HepG2 (cell line): ENCODE measurements at regions not wholly inside any gene's neighbourhood (a gene's known extent, or its start where the extent isn't known, plus 50 kb on each side); places are given as distances from the start of the nearest gene placed in this dataset.

ENCODE experiments used
- ATAC-seq: fragments of 200-7000 bp; cut with Tn5 transposase; 3 replicates; pipeline ENCODE4 v1.9.1; 2020; ENCODE audit warnings: mild to moderate bottlenecking, moderate library complexity
- BruUV-seq: library from RNA; stranded (reverse); fragments of 400-500 nt; replicated peaks from 2 replicates; lab custom pipeline; 2021; lab: Mats Ljungman, UMichigan
- CTCF ChIA-PET: fragments of 300-600 bp; formaldehyde crosslinking; extraction: SDS; loops from one replicate; lab custom pipeline; 2021; ENCODE audit warnings: low total read pairs, inconsistent platforms, low intra/inter-chr PET ratio; lab: Yijun Ruan, JAX
- POLR2A ChIA-PET: fragments of 350-600 bp; sonication (Branson Sonifier 250); formaldehyde crosslinking; loops from one replicate; lab custom pipeline; 2020; ENCODE audit warnings: antibody characterized with exemption, inconsistent platforms; lab: Yijun Ruan, JAX
- DNase-seq: peaks from one replicate; pipeline ENCODE4 v3.0.0-alpha.2; 2015; ENCODE audit warnings: low spot score
- FAIRE-seq: peaks from 3 replicates; lab custom pipeline; 2011; peaks lifted over from hg19 to GRCh38; lab: Jason Lieb, UNC
- H2AFZ ChIP-seq: one replicate; pipeline ENCODE4 v1.6.1; 2011; ENCODE audit warnings: low read length, inconsistent platforms
- H3K27ac ChIP-seq: fragments of 300-600 bp; 3 replicates; pipeline ENCODE4 v1.8.0; 2011; ENCODE audit warnings: mixed run types, mild to moderate bottlenecking, mixed read lengths, low read length, inconsistent platforms; ENCODE audit not compliant: insufficient read depth; ENCODE audit errors: extremely low read length
- H3K27me3 ChIP-seq, 2 experiments: fragments of 200-600 bp in 1 of 2; 2 replicates in 1 of 2; 3 replicates in 1 of 2; pipeline versions ENCODE4 v1.6.0 to v1.8.0; 2011; ENCODE audit warnings: low read length in 2 of 2, mild to moderate bottlenecking in 2 of 2, moderate library complexity in 2 of 2, inconsistent platforms in 1 of 2; ENCODE audit not compliant: insufficient read depth in 2 of 2, control insufficient read depth in 1 of 2
- H3K36me3 ChIP-seq, 2 experiments: fragments of 200-600 bp in 1 of 2; replicated peaks in 1 of 2; 2 replicates in 1 of 2; 3 replicates in 1 of 2; pipeline versions ENCODE4 v1.5.1 to v1.8.0; 2011; ENCODE audit warnings: low read length in 2 of 2, inconsistent platforms in 1 of 2; ENCODE audit not compliant: insufficient read depth in 2 of 2, control insufficient read depth in 1 of 2
- H3K4me1 ChIP-seq: 2 replicates; pipeline ENCODE4 v1.5.1; 2012; ENCODE audit warnings: low read length, inconsistent platforms; ENCODE audit not compliant: insufficient read depth
- H3K4me2 ChIP-seq: 2 replicates; pipeline ENCODE4 v1.6.0; 2011; ENCODE audit warnings: low read depth, low read length, inconsistent platforms
- H3K4me3 ChIP-seq, 3 experiments: fragments of 200-600 bp in 1 of 3; sonication (generic), shearing (Covaris generic) in 1 of 3; replicated peaks in 1 of 3; 2 replicates each; pipeline ENCODE4 v1.5.1; 2011 to 2016; ENCODE audit warnings: low read length in 3 of 3, inconsistent platforms in 2 of 3, low read depth in 2 of 3, mild to moderate bottlenecking in 2 of 3, control low read depth in 1 of 3, mixed read lengths in 1 of 3; ENCODE audit not compliant: insufficient read depth in 1 of 3
- H3K79me2 ChIP-seq: one replicate; pipeline ENCODE4 v1.6.1; 2011; ENCODE audit warnings: low read length, inconsistent platforms; ENCODE audit not compliant: insufficient read depth
- H3K9ac ChIP-seq: 2 replicates; pipeline ENCODE4 v1.6.0; 2011; ENCODE audit warnings: mild to moderate bottlenecking, low read depth, low read length, inconsistent platforms; ENCODE audit not compliant: insufficient read depth
- H3K9me3 ChIP-seq: 2 replicates; pipeline ENCODE4 v1.5.1; 2012; ENCODE audit warnings: mild to moderate bottlenecking, low read length
- H4K20me1 ChIP-seq: 2 replicates; pipeline ENCODE4 v1.6.0; 2011; ENCODE audit warnings: inconsistent platforms, mild to moderate bottlenecking, low read length, moderate library complexity; ENCODE audit not compliant: insufficient read depth
- ARNTL ChIP-seq: sonication (generic); formaldehyde crosslinking; IDR thresholded peaks from 2 replicates; pipeline ENCODE4 v1.4.0; 2020; ENCODE audit warnings: mild to moderate bottlenecking, missing genetic modification reagents
- CC2D1A ChIP-seq: sonication (generic); formaldehyde crosslinking; IDR thresholded peaks from 2 replicates; pipeline ENCODE4 v1.8.1; 2023; ENCODE audit warnings: mild to moderate bottlenecking, missing genetic modification reagents
- CREB1 ChIP-seq, 2 experiments: fragments of 450-650 bp in 1 of 2; IDR thresholded peaks; 2 replicates each; pipeline ENCODE4 v1.6.1; 2016 to 2017; ENCODE audit warnings: control low read depth in 1 of 2, mild to moderate bottlenecking in 1 of 2, missing compliant biosample characterization in 1 of 2, missing genetic modification characterization in 1 of 2
- DPF2 ChIP-seq: sonication (generic); formaldehyde crosslinking; IDR thresholded peaks from 2 replicates; pipeline ENCODE4 v1.4.0; 2020; ENCODE audit warnings: mild to moderate bottlenecking, low read depth, missing genetic modification reagents, borderline replicate concordance
- ETV5 ChIP-seq: IDR thresholded peaks from 2 replicates; pipeline ENCODE4 v1.6.1; 2018; ENCODE audit warnings: missing biosample characterization, missing genetic modification reagents, inconsistent platforms, borderline replicate concordance
- GTF2F1 ChIP-seq: fragments of 150-350 bp; IDR thresholded peaks from 2 replicates; pipeline ENCODE4 v1.6.1; 2014; ENCODE audit warnings: low read length
- KLF6 ChIP-seq: IDR thresholded peaks from 2 replicates; pipeline ENCODE4 v1.8.0; 2016; ENCODE audit warnings: missing biosample characterization, missing genetic modification reagents
- LCORL ChIP-seq, 2 experiments: fragments of 450-650 bp in 1 of 2; sonication (generic) in 1 of 2; formaldehyde crosslinking in 1 of 2; IDR thresholded peaks; 2 replicates each; pipeline versions ENCODE4 v1.5.0 to v1.6.1; 2017 to 2020; ENCODE audit warnings: antibody characterized with exemption in 1 of 2, missing genetic modification reagents in 1 of 2
- MYNN ChIP-seq: sonication (generic); formaldehyde crosslinking; IDR thresholded peaks from 2 replicates; pipeline ENCODE4 v1.4.0; 2020; ENCODE audit warnings: mild to moderate bottlenecking, low read depth, missing genetic modification reagents
- NAIF1 ChIP-seq: sonication (generic); formaldehyde crosslinking; IDR thresholded peaks from 2 replicates; pipeline ENCODE4 v1.5.0; 2020; ENCODE audit warnings: mild to moderate bottlenecking, missing genetic modification reagents, borderline replicate concordance
- SNAI1 ChIP-seq: sonication (generic); formaldehyde crosslinking; IDR thresholded peaks from 2 replicates; pipeline ENCODE4 v1.5.0; 2020; ENCODE audit warnings: mild to moderate bottlenecking, missing genetic modification reagents, borderline replicate concordance
- TFAP4 ChIP-seq: sonication (generic); IDR thresholded peaks from 2 replicates; pipeline ENCODE4 v1.6.1; 2016; ENCODE audit warnings: low read depth, borderline replicate concordance
- ZNF333 ChIP-seq: sonication (generic); formaldehyde crosslinking; IDR thresholded peaks from 2 replicates; pipeline ENCODE4 v1.4.0; 2020; ENCODE audit warnings: mild to moderate bottlenecking, missing genetic modification reagents, borderline replicate concordance
- ZNF362 ChIP-seq: sonication (generic); formaldehyde crosslinking; IDR thresholded peaks from 2 replicates; pipeline ENCODE4 v1.4.0; 2020; ENCODE audit warnings: missing genetic modification reagents, mild to moderate bottlenecking, borderline replicate concordance
- ZNF430 ChIP-seq: sonication (generic); formaldehyde crosslinking; IDR thresholded peaks from 2 replicates; pipeline ENCODE4 v1.9.0; 2021; ENCODE audit warnings: mild to moderate bottlenecking, missing genetic modification reagents
- ZNF431 ChIP-seq: sonication (generic); formaldehyde crosslinking; IDR thresholded peaks from 2 replicates; pipeline ENCODE4 v1.9.0; 2022; ENCODE audit warnings: missing genetic modification reagents, low read depth, mild to moderate bottlenecking, borderline replicate concordance
- ZNF441 ChIP-seq: sonication (generic); formaldehyde crosslinking; IDR thresholded peaks from 2 replicates; pipeline ENCODE4 v1.7.0; 2021; ENCODE audit warnings: missing genetic modification reagents, borderline replicate concordance
- ZNF570 ChIP-seq: sonication (generic); formaldehyde crosslinking; IDR thresholded peaks from 2 replicates; pipeline ENCODE4 v1.4.0; 2020; ENCODE audit warnings: mild to moderate bottlenecking, missing genetic modification reagents, borderline replicate concordance
- ZNF619 ChIP-seq: sonication (generic); formaldehyde crosslinking; IDR thresholded peaks from 2 replicates; pipeline ENCODE4 v1.4.0; 2020; ENCODE audit warnings: mild to moderate bottlenecking, missing genetic modification reagents
- WGBS: methylation state at CpG from one replicate; pipeline ENCODE4 v1.1.6; 2017; ENCODE audit warnings: low lambda C conversion rate; 5-methylcytosine and 5-hydroxymethylcytosine counted together
- in situ Hi-C: cut with HindIII; loops from 2 replicates; pipeline ENCODE4 v1.10.0; 2017; ENCODE audit warnings: low pct_unique_long_range_greater_than_20kb; ENCODE audit not compliant: extremely low pct_ligation_motif_present
- intact Hi-C: fragments of 100-400 bp; cut with micrococcal nuclease; formaldehyde crosslinking; loops from one replicate; pipeline ENCODE4 v1.10.0; 2022; ENCODE audit not compliant: unreplicated experiment

- 30% methylated on average over 6 of the region's 6 CpGs for WGBS
- Histone ChIP-seq H3K79me2 (no peaks in the 10 kb centered on the region), H3K9me3 (no peaks in the 10 kb centered on the region), H3K4me1 (no peaks in the 10 kb centered on the region), H3K9ac (no peak overlapping the region), H4K20me1 (no peaks in the 10 kb centered on the region), H3K27ac (no peak overlapping the region), H3K27me3 (no peaks in the 10 kb centered on the region; a peak in 2 of 5 replicates), H3K4me2 (no peak overlapping the region), H3K4me3 (no peak overlapping the region), H2AFZ (no peak overlapping the region), H3K36me3 (no peaks in the 10 kb centered on the region)
- no peak for FAIRE-seq
- CTCF ChIA-PET, result no interaction called here
- in situ Hi-C loops (no loop called here), intact Hi-C loops (no loop called here)
- BruUV-seq, result no TSS peak
- no peak for DNase-seq
- POLR2A ChIA-PET, result no interaction called here
- TF ChIP-seq CREB1 (IDR thresholded peaks at IDR 0.05), result peak; percentile 87
- TF ChIP-seq CREB1 (CRISPR knock-in tag; IDR thresholded peaks at IDR 0.05), result no peak
- TF ChIP-seq ETV5 (CRISPR knock-in tag), result no peak
- ATAC-seq, result no peak
These were observed 545.0 kb downstream of the TNS3 start for GRCh38 chr7:47036909-47037308.

- no TSS peak for BruUV-seq
- FAIRE-seq (no peak), ATAC-seq (no peak), DNase-seq (no peak)
- no peak overlapping the region for H3K9ac ChIP-seq
- H3K4me1 ChIP-seq, result no peaks in the 10 kb centered on the region
- 23% methylated on average over 2 of the region's 2 CpGs for WGBS
- no peak overlapping the region for H3K4me2 ChIP-seq
- no peak overlapping the region for H3K27ac ChIP-seq
- ChIA-PET CTCF (no interaction called here), POLR2A (no interaction called here)
- H3K79me2 ChIP-seq, result no peaks in the 10 kb centered on the region
- no peaks in the 10 kb centered on the region for H4K20me1 ChIP-seq
- no peak overlapping the region for H3K4me3 ChIP-seq
- in situ Hi-C loops (no loop called here), intact Hi-C loops (no loop called here)
- no peaks in the 10 kb centered on the region for H3K36me3 ChIP-seq
- H3K9me3 ChIP-seq, result no peaks in the 10 kb centered on the region
- peaks cover 0 to 10% of the 10 kb centered on the region in 2 experiments; a peak in 3 of 5 replicates for H3K27me3 ChIP-seq
- H2AFZ ChIP-seq, result no peak overlapping the region
- no peak for TF ChIP-seq LCORL (IDR thresholded peaks at IDR 0.05)
- no peak for TF ChIP-seq LCORL (CRISPR knock-in tag; IDR thresholded peaks at IDR 0.05)
- no peak for TF ChIP-seq ZNF333 (CRISPR knock-in tag)
- TF ChIP-seq ARNTL, result no peak
- no peak for TF ChIP-seq ZNF619 (CRISPR knock-in tag)
- no peak for TF ChIP-seq ZNF430 (CRISPR knock-in tag)
- no peak for TF ChIP-seq MYNN (CRISPR knock-in tag)
- TF ChIP-seq ZNF431, result no peak
- TF ChIP-seq GTF2F1, result no peak
- TF ChIP-seq NAIF1 (CRISPR knock-in tag), result no peak
- TF ChIP-seq KLF6, result no peak
- TF ChIP-seq DPF2 (CRISPR knock-in tag), result no peak
- no peak for TF ChIP-seq ZNF441 (CRISPR knock-in tag)
- no peak for TF ChIP-seq ZNF362
- no peak for TF ChIP-seq ZNF570 (CRISPR knock-in tag)
- TF ChIP-seq SNAI1 (CRISPR knock-in tag), result no peak
- no peak for TF ChIP-seq TFAP4
- no peak for TF ChIP-seq CC2D1A (CRISPR knock-in tag)
These were observed 546.4 kb downstream of the TNS3 start for GRCh38 chr7:47035522-47035921.
